SU-DHL-6 (cell line): ENCODE measurements at regions not wholly inside any gene's neighbourhood (a gene's known extent, or its start where the extent isn't known, plus 50 kb on each side); places are given as distances from the start of the nearest gene placed in this dataset.

Experiments
- EZH2phosphoT487 ChIP-seq: fragments of 200-600 bp; sonication (generic), shearing (Covaris generic); conservative IDR thresholded peaks from 2 replicates; pipeline ENCODE4 v1.6.1; 2018; ENCODE audit warnings: mild to moderate bottlenecking, antibody characterized with exemption, low read length, moderate library complexity, mixed read lengths
- TF ChIP-seq, protein P1 (sequence below): fragments of 200-600 bp; sonication (generic); IDR thresholded peaks from one replicate; pipeline ENCODE4 v1.5.1; 2017; ENCODE audit warnings: antibody characterized with exemption, mild to moderate bottlenecking, low read length, moderate library complexity; ENCODE audit not compliant: insufficient read depth, poor library complexity, severe bottlenecking

DNA sequence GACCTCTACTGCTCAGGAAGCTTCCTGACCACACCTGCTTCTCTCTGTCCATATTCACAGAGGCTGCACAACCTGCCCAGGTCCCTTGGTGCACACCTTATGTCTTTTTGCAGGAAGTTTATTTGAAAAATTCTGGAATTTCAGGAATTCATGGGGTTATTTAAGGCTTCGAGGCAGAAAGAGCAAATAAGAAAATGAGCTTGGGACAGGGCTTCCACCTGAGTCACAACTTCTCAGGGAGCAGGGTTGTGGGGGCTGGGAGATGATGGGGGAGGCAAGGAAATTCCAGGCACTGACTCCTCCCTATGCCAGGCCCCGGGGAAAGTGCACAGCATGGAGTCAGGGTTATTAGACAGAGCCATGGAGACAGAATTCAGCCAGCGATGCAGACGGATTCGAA is 57.7 kb downstream of the INHBB start:
- TF ChIP-seq, protein P1, sequence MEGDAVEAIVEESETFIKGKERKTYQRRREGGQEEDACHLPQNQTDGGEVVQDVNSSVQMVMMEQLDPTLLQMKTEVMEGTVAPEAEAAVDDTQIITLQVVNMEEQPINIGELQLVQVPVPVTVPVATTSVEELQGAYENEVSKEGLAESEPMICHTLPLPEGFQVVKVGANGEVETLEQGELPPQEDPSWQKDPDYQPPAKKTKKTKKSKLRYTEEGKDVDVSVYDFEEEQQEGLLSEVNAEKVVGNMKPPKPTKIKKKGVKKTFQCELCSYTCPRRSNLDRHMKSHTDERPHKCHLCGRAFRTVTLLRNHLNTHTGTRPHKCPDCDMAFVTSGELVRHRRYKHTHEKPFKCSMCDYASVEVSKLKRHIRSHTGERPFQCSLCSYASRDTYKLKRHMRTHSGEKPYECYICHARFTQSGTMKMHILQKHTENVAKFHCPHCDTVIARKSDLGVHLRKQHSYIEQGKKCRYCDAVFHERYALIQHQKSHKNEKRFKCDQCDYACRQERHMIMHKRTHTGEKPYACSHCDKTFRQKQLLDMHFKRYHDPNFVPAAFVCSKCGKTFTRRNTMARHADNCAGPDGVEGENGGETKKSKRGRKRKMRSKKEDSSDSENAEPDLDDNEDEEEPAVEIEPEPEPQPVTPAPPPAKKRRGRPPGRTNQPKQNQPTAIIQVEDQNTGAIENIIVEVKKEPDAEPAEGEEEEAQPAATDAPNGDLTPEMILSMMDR: no peak
- no peak for TF ChIP-seq EZH2phosphoT487
